Osteocyte (in vitro differentiated cells): ENCODE measurements at regions not wholly inside any gene's neighbourhood (a gene's known extent, or its start where the extent isn't known, plus 50 kb on each side); places are given as distances from the start of the nearest gene placed in this dataset.

Source experiments
- DNase-seq: peaks from one replicate; pipeline ENCODE4 v3.0.0; 2021; ENCODE audit warnings: mixed read lengths; ENCODE audit not compliant: unreplicated experiment; ENCODE audit errors: extremely low spot score
- H3K27ac Mint-ChIP-seq: one replicate; pipeline ENCODE4 v1.8.0; 2021; ENCODE audit warnings: mild to moderate bottlenecking, mixed read lengths; ENCODE audit not compliant: unreplicated experiment
- H3K27me3 Mint-ChIP-seq: one replicate; pipeline ENCODE4 v1.8.0; 2021; ENCODE audit warnings: mixed read lengths; ENCODE audit not compliant: unreplicated experiment
- H3K36me3 Mint-ChIP-seq: one replicate; pipeline ENCODE4 v1.8.0; 2021; ENCODE audit warnings: mixed read lengths; ENCODE audit not compliant: unreplicated experiment
- H3K4me1 Mint-ChIP-seq: one replicate; pipeline ENCODE4 v1.8.0; 2021; ENCODE audit warnings: mixed read lengths; ENCODE audit not compliant: unreplicated experiment
- H3K4me3 Mint-ChIP-seq: one replicate; pipeline ENCODE4 v1.8.0; 2021; ENCODE audit warnings: mild to moderate bottlenecking, moderate library complexity, mixed read lengths; ENCODE audit not compliant: unreplicated experiment
- H3K9me3 Mint-ChIP-seq: one replicate; pipeline ENCODE4 v1.8.0; 2021; ENCODE audit warnings: mixed read lengths; ENCODE audit not compliant: unreplicated experiment
- CTCF ChIP-seq: fragments of 200-600 bp; sonication (generic); IDR thresholded peaks from 2 replicates; pipeline ENCODE4 v1.5.0; 2021; ENCODE audit warnings: antibody characterized with exemption, mild to moderate bottlenecking, moderate library complexity

GRCh38 chr13:27001705-27002104, 169.9 kb downstream of the USP12 start:
- no peak overlapping the region for H3K27ac Mint-ChIP-seq
- DNase-seq: no peak
- peaks cover 3% of the 10 kb centered on the region for H3K36me3 Mint-ChIP-seq
- peaks cover 30% of the 10 kb centered on the region for H3K4me1 Mint-ChIP-seq
- H3K9me3 Mint-ChIP-seq: no peaks in the 10 kb centered on the region
- TF ChIP-seq CTCF: no peak
- peaks cover 33% of the 10 kb centered on the region for H3K27me3 Mint-ChIP-seq
- no peak overlapping the region for H3K4me3 Mint-ChIP-seq

GRCh38 chr13:27000686-27001085, 170.9 kb downstream of the USP12 start:
- H3K9me3 Mint-ChIP-seq: no peaks in the 10 kb centered on the region

GRCh38 chr13:26999499-26999898, 172.1 kb downstream of the USP12 start:
- H3K27ac Mint-ChIP-seq: no peak overlapping the region
- no peak overlapping the region for H3K4me3 Mint-ChIP-seq
- no peaks in the 10 kb centered on the region for H3K9me3 Mint-ChIP-seq
- H3K36me3 Mint-ChIP-seq: peaks cover 3% of the 10 kb centered on the region
- TF ChIP-seq CTCF: no peak
- H3K4me1 Mint-ChIP-seq: peaks cover 17% of the 10 kb centered on the region
- no peak for DNase-seq
- peaks cover 44% of the 10 kb centered on the region for H3K27me3 Mint-ChIP-seq

More at GRCh38 chr13:27000686-27001085, 170.9 kb downstream of the USP12 start:
- no peak overlapping the region for H3K4me3 Mint-ChIP-seq
- DNase-seq: no peak
- H3K27me3 Mint-ChIP-seq: peaks cover 36% of the 10 kb centered on the region
- no peak overlapping the region for H3K27ac Mint-ChIP-seq
- TF ChIP-seq CTCF: no peak
- peaks cover 25% of the 10 kb centered on the region for H3K4me1 Mint-ChIP-seq
- H3K36me3 Mint-ChIP-seq: peaks cover 3% of the 10 kb centered on the region

- no peak for DNase-seq
- Mint-ChIP-seq H3K36me3 (no peaks in the 10 kb centered on the region), H3K27ac (no peak overlapping the region), H3K4me3 (no peak overlapping the region), H3K9me3 (no peaks in the 10 kb centered on the region), H3K4me1 (peaks cover 15% of the 10 kb centered on the region), H3K27me3 (peaks cover 41% of the 10 kb centered on the region)
- TF ChIP-seq CTCF: no peak
These were observed 173.3 kb downstream of the USP12 start for GRCh38 chr13:26998292-26998691.

GRCh38 chr13:26996965-26997752, 174.5 kb downstream of the USP12 start:
- H3K9me3 Mint-ChIP-seq: no peaks in the 10 kb centered on the region
- peaks cover 24% of the 10 kb centered on the region for H3K4me1 Mint-ChIP-seq
- H3K36me3 Mint-ChIP-seq: no peaks in the 10 kb centered on the region
- no peak overlapping the region for H3K27ac Mint-ChIP-seq
- no peak overlapping the region for H3K4me3 Mint-ChIP-seq
- no peak for TF ChIP-seq CTCF
- H3K27me3 Mint-ChIP-seq: peaks cover 31% of the 10 kb centered on the region
- no peak for DNase-seq
